ENCODE measurements at regions not wholly inside any gene's neighbourhood (a gene's known extent, or its start where the extent isn't known, plus 50 kb on each side); places are given as distances from the start of the nearest gene placed in this dataset.
"Not testable (repeated sequence)": the region's sequence is repeated elsewhere in the genome, so short reads cannot be mapped to it uniquely, and the experiment has no call there.

- no peak overlapping the region for H3K4me3 ChIP-seq (ENCODE audit: low read depth, low read length)
- no peak for TF ChIP-seq CTCF (IDR thresholded peaks at IDR 0.05; ENCODE audit: low read depth, low read length)
- no peak for DNase-seq
- no peaks in the 10 kb centered on the region for H3K9me3 ChIP-seq (ENCODE audit: severe bottlenecking)
- H3K36me3 ChIP-seq, result no peaks in the 10 kb centered on the region
- H3K27ac ChIP-seq, result no peak overlapping the region
- peaks cover 20% of the 10 kb centered on the region for H3K27me3 ChIP-seq (ENCODE audit: insufficient read depth, low read depth, severe bottlenecking)
Measured at GRCh38 chr3:181609030-181609767, 102.5 kb upstream of the SOX2 start.

GRCh38 chr3:181604267-181604666, 107.5 kb upstream of the SOX2 start:
- Histone ChIP-seq H3K4me3 (ENCODE audit: low read depth, low read length) (no peak overlapping the region), H3K27me3 (ENCODE audit: insufficient read depth, low read depth, severe bottlenecking) (peaks cover 23% of the 10 kb centered on the region), H3K36me3 (no peaks in the 10 kb centered on the region), H3K9me3 (ENCODE audit: severe bottlenecking) (no peaks in the 10 kb centered on the region), H3K27ac (no peak overlapping the region)
- DNase-seq, result no peak
- no peak for TF ChIP-seq CTCF (IDR thresholded peaks at IDR 0.05; ENCODE audit: low read depth, low read length)

GRCh38 chr3:181596126-181596525, 115.6 kb upstream of the SOX2 start:
- Histone ChIP-seq H3K27ac (no peak overlapping the region), H3K27me3 (ENCODE audit: insufficient read depth, low read depth, severe bottlenecking) (peaks cover 3% of the 10 kb centered on the region), H3K4me3 (ENCODE audit: low read depth, low read length) (no peak overlapping the region), H3K9me3 (ENCODE audit: severe bottlenecking) (peaks cover 2% of the 10 kb centered on the region), H3K36me3 (no peaks in the 10 kb centered on the region)
- TF ChIP-seq CTCF (IDR thresholded peaks at IDR 0.05; ENCODE audit: low read depth, low read length), result no peak
- no peak for DNase-seq

GRCh38 chr3:181590939-181591338, 120.8 kb upstream of the SOX2 start:
- H3K9me3 ChIP-seq (ENCODE audit: severe bottlenecking); H3K27me3 ChIP-seq (ENCODE audit: insufficient read depth, low read depth, severe bottlenecking); DNase-seq; H3K27ac ChIP-seq; H3K36me3 ChIP-seq; H3K4me3 ChIP-seq (ENCODE audit: low read depth, low read length): not testable (repeated sequence)

- H3K27ac ChIP-seq, result no peak overlapping the region
- H3K36me3 ChIP-seq, result no peaks in the 10 kb centered on the region
- peaks cover 4% of the 10 kb centered on the region for H3K9me3 ChIP-seq (ENCODE audit: severe bottlenecking)
- peaks cover 4% of the 10 kb centered on the region for H3K27me3 ChIP-seq (ENCODE audit: insufficient read depth, low read depth, severe bottlenecking)
- no peak for DNase-seq
- no peak overlapping the region for H3K4me3 ChIP-seq (ENCODE audit: low read depth, low read length)
- TF ChIP-seq CTCF (IDR thresholded peaks at IDR 0.05; ENCODE audit: low read depth, low read length), result no peak
Measured at GRCh38 chr3:181582619-181583018, 129.1 kb upstream of the SOX2 start.

GRCh38 chr3:181581656-181582055, 130.1 kb upstream of the SOX2 start:
- no peak for TF ChIP-seq CTCF (IDR thresholded peaks at IDR 0.05; ENCODE audit: low read depth, low read length)

More at GRCh38 chr3:181581656-181582055, 130.1 kb upstream of the SOX2 start:
- H3K27ac ChIP-seq, result no peak overlapping the region
- no peaks in the 10 kb centered on the region for H3K9me3 ChIP-seq (ENCODE audit: severe bottlenecking)
- peaks cover 4% of the 10 kb centered on the region for H3K27me3 ChIP-seq (ENCODE audit: insufficient read depth, low read depth, severe bottlenecking)
- H3K4me3 ChIP-seq (ENCODE audit: low read depth, low read length), result no peak overlapping the region
- no peaks in the 10 kb centered on the region for H3K36me3 ChIP-seq
- DNase-seq, result no peak
